ENCODE measurements at regions not wholly inside any gene's neighbourhood (a gene's known extent, or its start where the extent isn't known, plus 50 kb on each side); places are given as distances from the start of the nearest gene placed in this dataset.

GRCh38 chr21:38733972-38734546 lies 71.7 kb upstream of the ETS2 start:
- TF ChIP-seq CTCF (conservative IDR thresholded peaks at IDR 0.05; ENCODE audit: low read depth, low read length) = peak; percentile 97
- no peak for TF ChIP-seq EZH2 (IDR thresholded peaks at IDR 0.05; ENCODE audit: low read length, unreplicated experiment)
